ENCODE measurements at regions not wholly inside any gene's neighbourhood (a gene's known extent, or its start where the extent isn't known, plus 50 kb on each side); places are given as distances from the start of the nearest gene placed in this dataset.

DNA sequence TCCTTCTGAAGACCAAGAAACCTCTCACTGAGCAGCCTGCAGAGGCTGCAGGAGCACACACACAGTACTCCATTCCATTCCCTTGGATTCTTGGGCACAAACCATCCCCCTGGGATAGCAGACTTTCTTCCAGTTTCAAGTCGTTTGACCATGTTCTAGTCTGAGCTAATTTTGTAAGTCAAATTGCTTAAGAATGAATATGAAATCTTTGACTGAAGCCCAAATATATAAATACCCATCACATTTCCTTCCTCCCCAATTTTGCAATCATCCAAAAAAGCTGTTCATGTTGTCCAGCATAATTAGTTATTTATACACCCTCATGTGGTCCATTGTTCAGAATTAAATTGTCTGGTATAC, 231.2 kb upstream of the TPRG1 start:
- DNase-seq (ENCODE audit: low spot score) = no peak

DNA sequence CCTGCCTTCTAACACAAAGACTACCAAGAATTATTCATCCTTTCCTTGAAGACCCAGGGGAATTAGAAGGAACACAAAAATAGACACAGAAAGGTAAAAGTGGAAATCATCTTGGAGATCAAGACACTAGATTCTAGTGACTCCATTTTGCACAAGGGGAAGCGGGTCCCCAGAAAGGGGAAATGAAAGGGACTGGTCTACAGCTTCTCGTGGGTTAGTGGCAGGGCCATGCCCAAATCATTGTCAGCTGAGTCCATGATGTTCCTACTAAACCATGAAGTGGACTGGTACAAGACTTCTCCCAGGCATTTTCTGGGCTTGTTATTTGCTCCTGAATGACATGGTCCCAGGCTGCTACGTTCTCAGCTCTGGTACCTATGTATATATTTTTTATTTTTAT, 230.7 kb upstream of the TPRG1 start:
- no peak for DNase-seq (ENCODE audit: low spot score)

DNA sequence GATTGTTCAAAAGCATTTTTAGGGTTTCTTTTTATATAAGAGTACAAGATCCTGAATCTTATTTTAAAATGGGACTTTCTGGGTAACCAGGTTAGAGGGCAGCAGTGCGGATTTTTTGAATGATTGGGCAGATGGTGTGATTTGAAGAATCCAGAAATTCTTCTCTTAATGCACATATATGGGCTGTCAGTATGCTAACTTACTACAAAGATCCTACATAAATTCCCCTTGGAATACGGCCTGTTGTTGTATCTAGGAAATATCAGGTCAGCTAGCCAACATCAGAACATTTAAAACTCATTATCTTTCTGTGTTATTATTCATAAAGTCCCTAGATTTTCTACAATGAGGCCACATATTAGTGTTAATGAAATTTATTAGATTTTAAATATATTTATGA, 229.6 kb upstream of the TPRG1 start:
- DNase-seq (ENCODE audit: low spot score) = no peak

DNA sequence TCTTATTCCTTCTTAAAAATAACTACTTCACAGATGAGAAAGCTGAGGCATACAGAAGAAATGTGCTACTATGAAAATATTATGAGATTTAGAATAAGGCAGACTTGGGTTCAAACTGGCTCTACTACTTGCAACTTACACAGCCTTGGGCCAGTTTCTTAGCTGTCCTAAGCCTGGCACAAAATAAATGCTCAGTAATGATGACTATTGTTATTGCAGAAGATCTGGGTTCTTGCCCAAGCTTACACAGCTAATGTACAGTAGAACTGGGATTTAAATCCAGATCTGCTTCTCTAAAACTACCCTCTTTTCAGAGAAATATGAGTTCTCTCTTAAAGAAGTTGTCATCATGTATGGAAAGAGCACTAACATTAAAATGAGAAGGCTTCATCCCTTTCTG, 228.2 kb upstream of the TPRG1 start:
- DNase-seq (ENCODE audit: low spot score) = no peak

DNA sequence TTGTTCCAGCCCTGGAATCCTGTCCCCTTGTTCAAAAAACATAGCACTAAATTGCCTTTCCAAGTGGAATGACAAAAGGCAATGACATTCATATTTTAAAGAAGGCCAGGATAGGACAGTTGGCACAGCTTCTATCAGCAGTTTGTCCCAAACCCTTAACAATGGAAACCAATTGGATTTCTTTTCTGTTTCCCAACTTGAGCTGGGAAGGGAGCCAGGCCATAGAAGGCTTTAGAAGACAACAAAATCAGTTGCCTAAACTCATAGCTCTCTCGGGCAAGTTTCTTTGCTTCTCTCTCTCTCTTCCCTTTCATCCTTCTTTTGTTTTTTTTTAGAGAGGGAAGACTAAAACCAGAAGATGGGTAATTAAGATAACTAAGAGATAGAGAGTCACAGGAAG, 227.7 kb upstream of the TPRG1 start:
- DNase-seq (ENCODE audit: low spot score) = no peak

DNA sequence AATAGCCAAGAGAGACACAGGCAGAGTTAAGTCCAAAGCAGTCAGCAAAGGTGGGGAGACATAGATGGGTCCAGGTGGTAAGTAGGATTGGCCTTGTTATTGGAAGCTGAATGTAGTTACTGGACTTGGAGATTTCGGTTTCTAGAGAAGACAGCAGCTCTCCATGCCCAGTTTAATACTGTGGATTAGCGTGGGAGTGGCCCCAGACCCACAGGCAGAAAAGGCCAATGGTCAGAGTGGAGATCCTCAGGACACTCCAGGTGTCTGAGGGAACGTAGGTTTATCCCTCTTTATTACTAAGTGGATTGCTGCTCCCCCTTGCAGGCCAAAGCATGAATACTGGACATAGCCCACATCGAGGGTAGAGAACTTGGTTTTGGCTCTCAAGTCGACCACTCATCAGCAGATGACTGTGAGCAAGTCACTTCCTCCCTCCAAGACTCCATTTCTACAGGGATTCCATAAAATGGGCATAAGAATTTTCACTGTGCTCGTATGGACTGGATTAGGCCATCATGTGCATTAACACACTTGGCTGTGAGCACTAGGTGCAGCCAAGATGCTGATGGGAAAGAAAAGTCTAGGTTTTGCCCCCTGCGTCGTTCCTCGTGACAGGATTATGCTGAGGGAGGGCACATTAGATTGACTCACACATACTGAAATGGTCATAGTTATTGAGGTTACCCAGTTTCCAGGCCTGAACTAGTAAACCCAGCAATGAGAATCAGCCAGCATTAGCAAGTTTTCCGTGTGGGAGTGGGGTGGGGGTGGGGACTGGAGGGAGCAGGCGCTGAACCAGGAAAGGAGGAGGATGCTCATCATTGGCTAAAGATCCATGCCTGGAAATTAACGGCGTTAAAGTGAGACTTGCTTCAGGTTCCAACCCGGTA, 225.2 kb upstream of the TPRG1 start:
- no peak for DNase-seq (ENCODE audit: low spot score)

DNA sequence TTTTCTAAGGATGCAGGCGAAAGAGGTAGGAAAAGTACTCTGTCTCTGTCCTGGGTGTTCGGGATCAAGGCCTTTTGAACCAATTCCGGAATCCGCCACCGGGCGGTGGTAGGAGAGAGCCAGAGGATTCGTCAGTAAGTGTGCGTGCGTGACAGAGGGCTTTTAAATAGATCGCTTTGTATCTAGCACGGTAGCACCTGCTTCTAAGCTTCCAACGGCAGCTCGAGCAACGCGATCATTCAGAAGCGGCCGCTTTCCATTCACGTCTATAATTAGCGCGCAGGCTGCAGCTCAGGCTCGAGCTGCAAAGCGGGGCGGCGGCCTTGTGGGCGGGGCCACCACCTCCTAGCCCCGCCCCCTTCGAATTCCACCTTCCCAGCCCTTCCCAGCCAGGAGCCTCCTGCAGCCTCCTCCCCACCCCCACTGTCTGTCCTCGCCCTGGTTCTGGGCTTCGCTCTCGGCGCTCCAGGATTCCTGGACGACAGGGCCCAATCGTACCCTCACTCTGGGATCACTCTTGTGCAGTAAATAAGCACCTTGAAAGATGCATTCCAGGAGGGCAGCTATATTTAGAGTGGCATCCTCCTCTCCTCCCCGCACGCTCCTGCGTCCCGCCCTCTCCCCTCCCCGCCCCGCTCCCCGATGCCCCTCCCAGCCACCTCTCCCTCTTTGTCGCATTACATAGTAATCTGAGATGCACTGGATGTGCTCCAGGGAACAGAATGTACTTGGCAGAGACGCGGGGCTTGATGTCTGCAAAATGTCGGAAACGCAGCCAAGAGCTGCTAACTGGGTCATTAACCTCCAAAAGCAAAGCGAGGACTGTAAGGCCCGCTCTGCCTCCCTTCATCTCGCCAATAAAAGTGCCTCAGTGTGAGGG, 224.1 kb upstream of the TPRG1 start:
- peak; percentile 93 for DNase-seq (ENCODE audit: low spot score)

DNA sequence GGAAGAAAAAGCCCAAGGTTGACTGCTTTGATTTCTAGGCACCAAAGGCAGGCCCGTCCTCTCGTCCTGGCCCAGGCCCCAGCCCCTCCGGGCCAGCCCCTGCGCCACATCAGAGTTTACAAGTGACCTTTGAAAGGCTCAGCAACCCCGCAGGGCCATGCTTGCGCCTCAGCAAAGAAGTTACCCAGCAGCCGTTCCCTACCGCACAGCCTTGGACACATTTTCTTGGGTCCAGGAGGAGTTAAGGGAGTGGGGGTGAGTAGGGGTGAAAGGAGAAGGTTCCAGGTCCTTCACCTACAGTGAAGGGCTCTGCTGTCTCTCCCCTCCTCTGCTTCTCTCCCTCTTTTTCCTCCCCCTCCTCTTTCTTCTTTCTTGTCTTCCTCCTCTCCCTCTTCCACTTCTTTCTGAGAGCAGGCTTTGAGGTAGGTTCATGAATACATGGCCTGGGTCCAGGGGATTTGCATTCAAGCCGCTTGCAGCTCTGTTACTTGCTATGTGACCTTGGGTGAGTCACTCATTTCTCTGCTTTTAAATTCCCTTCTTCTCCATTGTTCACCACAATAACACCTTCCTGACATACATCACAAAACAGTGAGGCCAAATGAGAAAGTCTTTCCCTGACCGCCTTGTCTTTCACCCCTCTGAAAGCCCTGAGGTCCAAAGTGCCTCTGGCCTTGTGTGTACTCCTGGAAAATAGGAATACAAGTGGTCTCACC, 223.3 kb upstream of the TPRG1 start:
- peak; percentile 42 for DNase-seq (ENCODE audit: low spot score)

DNA sequence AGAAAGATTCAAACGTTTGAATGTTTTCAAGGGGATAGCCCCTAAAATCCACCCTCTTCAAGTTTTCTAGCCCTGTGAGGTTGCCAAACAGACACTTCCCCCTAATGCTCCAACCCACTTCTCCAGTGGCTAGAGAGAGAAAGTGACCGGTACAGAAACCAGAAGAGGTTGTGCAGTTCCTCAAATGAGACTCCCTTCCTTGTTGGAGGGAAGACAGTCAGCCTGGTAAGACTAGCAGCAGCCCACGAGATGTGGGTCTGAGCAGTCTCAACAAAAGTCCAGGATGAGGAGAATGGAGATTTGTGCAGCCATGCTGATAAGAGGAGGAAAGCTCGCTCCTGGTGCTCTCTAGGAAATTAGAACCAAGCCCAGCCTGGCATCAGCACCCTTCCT, 222.8 kb upstream of the TPRG1 start:
- DNase-seq (ENCODE audit: low spot score) = no peak

DNA sequence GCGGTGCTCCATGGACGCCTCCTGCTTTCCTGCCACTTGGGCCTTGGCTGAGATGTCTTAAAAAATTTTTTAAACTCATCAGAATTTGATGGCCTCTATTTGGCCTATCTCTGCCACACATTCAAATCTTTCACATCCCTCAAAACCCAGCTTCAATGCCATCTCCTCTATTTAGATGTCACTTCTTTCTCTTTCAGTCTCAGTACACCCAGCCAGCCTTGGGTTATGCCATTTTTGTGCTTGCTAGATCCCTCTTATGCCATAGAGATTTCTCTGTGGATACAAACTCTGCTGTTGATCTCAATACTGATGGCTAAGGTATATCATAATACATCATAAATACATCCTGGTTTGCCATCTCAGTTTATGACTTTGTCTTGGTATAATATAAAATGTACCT, 222.3 kb upstream of the TPRG1 start:
- DNase-seq (ENCODE audit: low spot score) = no peak

DNA sequence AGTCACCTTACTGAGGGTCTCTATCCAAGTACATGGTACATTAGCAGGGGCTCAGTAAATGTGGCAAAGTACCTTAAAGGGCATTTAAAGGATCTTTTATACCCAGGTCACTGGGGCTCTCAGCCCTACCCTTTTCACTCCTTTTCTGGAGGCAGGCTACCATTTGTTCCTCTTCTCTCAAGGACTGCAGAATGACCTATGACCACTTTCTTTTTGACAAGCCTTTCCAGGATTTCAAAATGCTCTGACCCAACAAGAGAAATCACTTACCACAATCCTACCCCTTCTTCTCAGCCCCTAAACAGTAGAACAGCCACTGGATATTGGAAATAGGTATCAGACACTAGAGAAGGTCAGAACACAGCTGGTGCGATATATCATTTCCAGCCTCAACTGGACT, 221.8 kb upstream of the TPRG1 start:
- DNase-seq (ENCODE audit: low spot score) = no peak

DNA sequence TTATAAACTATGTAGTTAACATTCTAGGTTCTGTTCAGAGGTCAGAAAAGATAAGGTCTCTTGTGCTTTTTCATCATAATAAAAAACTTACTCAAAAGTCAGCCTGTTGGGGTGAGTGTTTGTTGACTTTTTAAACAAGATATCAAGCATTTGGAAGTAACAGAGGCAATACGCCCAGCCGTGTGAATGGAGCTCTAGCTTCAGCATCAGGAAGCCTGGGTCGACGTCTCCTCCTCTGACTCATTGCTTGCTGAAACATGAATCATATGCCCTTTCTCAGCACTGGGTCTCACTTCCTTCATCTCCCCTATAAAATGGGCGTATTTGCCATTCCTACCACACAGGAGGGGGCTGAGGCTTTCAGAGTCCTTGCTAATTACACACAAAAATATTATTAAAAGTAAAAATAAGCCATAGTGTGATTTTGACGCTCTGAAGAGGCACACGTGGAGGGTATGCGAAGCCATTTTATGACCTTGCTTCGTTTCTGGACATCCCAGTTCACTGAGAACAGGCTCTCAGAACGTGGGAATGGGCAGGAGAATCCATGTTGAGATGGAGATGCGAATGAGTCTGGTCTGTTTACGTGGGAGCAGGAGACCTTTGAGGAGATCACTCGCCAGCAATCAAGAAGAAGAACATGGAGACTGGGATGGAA, 220.8 kb upstream of the TPRG1 start:
- no peak for DNase-seq (ENCODE audit: low spot score)

DNA sequence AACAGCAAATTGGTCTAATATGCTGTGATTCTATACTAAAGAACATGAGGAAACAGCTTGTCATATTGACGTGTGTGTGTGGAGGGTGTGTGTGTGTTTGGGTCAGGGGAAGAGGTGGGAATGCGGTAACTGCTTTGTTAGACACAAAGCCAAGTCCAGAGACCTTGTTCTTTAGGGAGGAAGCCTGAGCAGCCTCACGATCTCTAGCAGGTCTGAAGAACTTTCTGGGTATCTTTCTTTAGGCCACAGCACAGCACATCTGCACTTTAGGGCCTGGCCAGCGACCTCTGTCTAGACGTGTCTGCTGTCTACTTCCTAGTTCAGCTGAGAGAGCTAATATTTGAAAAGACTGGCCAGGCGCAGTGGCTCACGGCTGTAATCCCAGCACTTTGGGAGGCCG, 220.0 kb upstream of the TPRG1 start:
- no peak for DNase-seq (ENCODE audit: low spot score)

DNA sequence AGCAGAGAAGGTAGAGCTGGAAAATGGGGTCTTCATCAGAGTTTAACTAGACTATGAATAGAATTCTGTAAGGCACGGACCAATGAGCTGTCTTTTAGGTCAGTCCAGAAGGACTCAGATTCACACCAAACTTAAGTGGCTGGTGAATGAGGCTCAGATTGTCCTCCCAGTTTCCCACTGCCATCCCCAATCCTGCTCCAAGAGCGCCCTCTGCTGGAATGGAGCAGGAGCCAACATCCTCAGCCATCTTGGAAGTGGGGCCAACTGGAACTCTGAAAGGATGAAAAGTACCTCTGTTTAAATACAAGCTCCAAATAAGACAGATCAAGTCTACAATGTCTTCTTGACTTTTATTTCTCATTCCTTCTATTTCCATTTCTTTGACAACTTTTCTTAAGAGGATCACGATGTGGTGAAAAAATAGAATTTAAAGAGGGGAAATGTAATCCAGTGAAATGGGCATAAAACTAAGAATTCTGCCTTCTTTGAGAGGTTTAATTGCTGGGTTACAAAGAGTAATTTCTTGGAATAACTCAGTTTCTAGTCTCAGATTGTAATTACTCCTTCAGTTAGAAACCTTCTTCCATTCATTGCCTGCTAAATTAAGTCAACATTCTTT, 217.1 kb upstream of the TPRG1 start:
- DNase-seq (ENCODE audit: low spot score) = peak; percentile 87

DNA sequence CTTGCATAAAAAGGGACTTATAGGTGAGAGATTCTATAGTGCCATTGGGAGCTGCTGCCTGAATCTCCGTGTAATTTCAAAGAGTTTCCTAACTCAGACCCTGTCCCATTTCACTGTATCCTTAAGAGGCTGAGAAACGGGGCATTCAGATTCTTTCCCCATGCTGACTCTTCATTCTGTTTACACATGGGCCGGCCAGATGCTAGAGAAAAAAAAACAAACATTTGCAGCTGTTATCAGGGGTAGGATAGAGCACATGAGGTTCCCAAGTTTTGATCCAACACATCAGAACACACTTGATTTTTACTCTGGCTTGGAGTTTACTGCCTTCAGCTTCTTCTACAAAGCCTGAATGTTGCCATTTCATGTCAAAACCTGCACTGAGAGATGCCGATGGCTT, 215.9 kb upstream of the TPRG1 start:
- no peak for DNase-seq (ENCODE audit: low spot score)

DNA sequence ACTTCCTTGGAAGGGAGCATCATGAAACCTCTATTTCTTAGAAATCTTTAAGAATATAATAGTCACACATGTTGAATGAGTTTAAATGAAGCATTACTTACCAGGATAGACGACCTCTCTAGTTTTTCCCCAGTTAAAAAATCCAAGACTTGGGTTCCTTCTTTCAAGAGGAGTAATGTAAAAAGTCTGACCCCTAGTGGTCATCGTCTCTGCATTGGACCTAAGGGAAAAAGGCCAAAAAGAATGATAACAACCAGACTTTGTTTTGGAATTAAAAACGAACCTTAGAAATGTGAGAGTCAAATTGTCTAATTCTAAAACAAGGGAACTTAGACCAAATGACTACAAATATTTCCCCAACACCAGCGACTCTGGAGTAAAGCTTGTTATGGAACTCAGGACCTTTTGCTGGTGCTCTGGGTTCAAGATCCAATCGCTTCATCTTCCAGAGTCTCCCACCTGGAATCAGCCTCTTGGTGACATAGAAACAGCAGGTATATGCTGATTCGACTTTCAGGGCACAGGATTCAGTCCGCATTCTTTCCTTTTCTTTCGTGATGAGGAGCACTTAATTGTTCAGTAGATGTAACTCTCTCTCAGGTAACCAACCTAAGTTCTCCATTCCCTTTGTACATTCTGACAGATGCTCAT, 214.8 kb upstream of the TPRG1 start:
- peak; percentile 68 for DNase-seq (ENCODE audit: low spot score)

DNA sequence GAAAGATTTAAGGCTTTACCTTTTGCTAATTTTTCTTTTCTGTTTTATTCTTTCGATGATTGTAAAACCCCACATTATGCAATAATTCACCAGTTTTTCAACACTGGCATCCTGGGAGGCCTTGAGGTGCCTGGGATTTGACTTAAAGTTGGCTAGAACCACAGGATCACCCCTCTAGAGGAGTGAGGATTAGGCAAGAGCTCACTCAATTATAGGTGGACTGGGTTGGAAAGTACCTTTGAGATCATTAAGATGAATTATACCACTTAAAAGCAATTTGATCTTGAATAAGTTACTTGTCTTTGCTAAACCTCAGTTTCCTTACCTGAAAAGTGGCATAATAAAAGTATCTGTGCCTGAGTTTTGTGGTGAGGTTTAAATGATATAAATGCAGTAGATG, 212.8 kb upstream of the TPRG1 start:
- DNase-seq (ENCODE audit: low spot score) = no peak

DNA sequence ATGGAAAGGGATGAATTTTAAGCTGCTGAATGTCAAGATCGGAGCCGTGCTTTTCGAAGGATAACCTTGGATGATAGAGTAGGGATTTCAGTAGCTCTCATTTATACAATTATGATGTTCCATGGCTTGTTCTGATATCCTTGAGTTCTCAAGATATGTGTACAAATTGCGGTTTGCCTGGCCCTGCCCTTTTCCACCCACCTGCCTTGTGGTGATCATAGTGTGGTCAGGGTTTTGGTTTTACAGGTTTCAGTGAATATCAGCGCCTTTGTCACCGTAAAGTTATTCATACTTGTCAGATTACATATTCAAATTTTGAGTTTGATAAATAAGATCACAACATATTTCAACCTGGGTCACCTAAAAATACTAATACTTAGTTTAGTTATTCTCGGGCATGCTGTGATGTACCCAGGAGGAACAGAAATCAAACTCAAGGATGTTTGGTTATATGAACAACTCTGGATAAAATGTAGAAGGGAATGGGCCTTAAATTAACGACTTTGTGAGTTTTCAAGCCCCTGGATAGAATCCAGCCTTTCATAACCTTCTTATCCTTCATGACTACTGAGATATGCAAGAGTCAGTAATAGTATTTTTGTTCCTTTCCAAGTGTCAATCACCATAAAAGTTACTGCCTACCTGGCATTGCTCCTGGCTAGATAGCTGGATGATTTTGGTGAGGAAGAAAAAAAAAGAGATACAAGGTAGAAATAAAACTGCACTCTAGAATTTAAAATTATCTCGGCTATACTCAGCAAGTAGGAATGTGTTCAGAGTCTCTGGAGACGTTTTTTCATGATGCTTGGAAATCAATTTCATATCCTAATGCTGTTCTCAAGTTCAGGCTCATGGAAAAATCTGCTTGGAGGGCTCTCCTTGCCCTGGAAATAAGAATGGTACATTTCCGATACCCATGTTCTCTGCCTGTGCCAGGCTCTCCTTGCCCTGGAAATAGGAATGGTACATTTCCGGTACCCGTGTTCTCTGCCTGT, 209.2 kb upstream of the TPRG1 start:
- DNase-seq (ENCODE audit: low spot score) = no peak

DNA sequence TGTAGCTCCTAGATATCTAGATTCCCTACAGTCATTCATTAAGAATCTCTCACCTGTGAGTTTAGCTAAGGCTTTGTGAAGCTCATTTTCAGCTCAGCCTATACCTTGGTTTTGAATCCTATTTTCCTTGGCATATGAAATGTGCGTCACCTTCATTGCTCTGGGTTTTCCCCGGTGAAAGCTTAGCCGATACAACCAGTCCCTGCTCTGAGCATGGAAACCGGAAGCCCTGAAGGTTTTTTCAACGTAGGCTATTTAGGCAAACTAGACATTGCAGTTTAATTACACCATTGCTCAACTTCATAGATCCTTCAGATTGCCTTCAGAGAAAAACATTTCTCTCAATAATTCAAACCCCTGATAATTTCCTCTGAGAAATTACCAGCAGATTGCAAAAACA, 206.8 kb upstream of the TPRG1 start:
- DNase-seq (ENCODE audit: low spot score) = no peak

DNA sequence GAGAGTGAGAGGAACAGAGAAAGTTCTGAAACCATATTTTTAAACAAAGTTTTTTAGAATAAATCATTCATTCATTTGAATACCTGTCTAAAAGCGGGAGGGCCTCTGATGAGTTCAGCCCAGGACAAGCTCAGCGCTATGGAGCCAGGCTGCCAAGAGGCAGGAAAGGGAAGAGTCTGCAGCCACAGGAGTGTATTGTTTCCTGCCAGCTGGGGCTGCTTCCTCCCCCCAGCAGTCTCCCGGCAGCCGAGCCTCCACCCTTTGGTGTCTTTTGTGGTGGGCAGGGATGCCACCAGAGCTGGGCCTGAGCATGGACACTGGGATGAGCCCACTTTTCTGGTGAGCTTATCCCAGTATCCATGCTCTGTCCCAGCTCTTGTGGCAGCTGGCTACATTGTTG, 199.5 kb upstream of the TPRG1 start:
- no peak for DNase-seq (ENCODE audit: low spot score)

All from SK-N-DZ (cell line).